DMS114 treated with DMSO at 0.1 percent for 48 hours (cell line): ENCODE measurements at regions not wholly inside any gene's neighbourhood (a gene's known extent, or its start where the extent isn't known, plus 50 kb on each side); places are given as distances from the start of the nearest gene placed in this dataset.
"Not testable (repeated sequence)": the region's sequence is repeated elsewhere in the genome, so short reads cannot be mapped to it uniquely, and the experiment has no call there.

Experiments used
- DNase-seq: peaks from one replicate; lab custom pipeline; 2025; ENCODE audit not compliant: unreplicated experiment; lab: John Stamatoyannopoulos, UW

DNA sequence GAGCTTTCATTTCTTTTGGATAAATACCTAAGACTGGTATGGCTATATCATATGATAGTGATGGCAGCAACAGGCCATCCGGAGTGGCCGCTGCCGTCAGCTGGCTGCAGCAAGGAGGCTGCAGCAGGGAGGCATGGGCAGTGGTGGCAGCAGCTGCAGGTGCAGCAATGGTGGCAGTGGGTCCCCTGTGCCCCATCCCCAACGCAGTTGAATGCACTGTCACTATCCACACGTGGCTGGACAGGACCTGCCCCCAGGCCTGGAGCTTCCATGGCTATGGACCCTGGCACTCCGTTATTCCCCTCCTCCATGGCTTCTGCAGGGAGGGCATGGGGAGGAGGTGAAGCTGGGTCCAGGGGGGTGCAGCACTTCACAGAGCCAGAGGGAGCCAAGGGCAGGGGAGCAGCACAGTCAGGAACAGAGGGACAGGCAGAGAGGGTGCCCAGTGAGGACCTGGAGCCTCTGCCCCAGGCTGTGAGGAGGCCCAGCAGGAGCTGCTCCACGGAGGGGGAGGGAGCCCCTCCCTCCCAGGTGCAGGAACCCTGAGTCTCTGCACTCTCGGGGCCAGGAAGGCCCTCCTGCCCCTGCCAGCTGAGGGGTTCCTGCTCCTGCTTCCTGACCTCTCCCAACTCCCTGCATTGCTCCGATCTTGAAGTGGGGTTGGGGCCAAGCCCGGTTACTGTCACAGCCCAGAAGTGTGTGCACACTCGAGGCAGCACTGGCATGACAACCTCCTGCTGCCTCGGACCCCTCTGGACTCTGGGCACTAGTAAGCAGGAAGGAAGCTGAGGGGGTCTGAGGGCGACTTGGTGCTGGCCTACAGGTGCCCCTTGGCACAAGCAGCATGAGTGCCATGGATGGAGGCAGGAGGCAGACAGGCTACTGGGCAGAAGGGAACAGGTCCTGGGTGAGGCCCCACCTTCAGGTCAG, 466.3 kb downstream of the GUCY1A2 start:
- DNase-seq, result no peak

- DNase-seq, result no peak
Measured at GRCh38 chr11:106552694-106553203, 465.5 kb downstream of the GUCY1A2 start.

GRCh38 chr11:106553304-106553703, 465.0 kb downstream of the GUCY1A2 start:
- no peak for DNase-seq

DNA sequence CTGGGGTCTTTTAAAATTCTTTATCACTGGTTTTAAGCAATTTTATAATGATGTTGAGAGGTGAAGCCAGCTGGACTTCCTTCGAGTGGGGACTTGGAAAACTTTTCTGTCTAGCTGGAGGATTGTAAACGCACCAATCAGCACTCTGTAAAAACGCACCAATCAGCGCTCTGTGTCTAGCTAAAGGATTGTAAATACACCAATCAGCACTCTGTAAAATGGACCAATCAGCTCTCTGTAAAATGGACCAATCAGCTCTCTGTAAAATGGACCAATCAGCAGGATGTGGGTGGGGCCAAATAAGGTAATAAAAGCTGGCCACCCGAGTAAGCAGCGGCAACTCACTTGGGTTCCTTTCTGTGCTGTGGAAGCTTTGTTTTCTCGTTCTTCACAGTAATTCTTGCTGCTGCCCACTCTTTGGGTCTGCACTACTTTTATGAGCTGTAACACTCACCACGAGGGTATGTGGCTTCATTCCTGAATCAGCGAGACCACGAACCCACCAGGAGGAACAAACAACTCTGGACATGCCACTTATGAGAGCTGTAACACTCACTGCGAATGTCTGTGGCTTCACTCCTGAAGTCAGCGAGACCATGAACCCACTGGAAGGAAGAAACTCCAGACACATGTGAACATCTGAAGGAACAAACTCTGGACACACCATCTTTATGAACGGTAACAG, 462.6 kb downstream of the GUCY1A2 start:
- DNase-seq, result not testable (repeated sequence)

DNA sequence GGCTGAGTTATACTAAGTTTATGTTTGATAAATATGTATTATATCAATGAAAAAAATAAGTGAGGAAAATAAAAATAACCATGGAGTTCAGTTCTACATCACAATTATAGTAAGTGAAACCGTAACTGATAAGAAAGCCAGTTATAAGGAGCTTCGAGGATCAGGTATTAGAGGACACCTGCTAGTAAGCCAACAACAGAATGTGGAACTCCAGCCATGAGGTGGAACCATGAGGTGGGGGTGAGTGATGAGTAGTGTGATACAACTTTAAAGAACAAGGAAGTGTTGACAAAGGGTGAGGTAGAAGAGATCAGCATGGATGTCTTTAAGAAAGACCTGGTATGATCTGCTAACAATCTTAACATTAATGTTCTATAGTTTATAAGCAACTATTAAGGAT, 452.9 kb downstream of the GUCY1A2 start:
- DNase-seq, result no peak

GRCh38 chr11:106568632-106569031, 449.6 kb downstream of the GUCY1A2 start:
- no peak for DNase-seq

GRCh38 chr11:106577384-106577783, 440.9 kb downstream of the GUCY1A2 start:
- DNase-seq, result not testable (repeated sequence)

DNA sequence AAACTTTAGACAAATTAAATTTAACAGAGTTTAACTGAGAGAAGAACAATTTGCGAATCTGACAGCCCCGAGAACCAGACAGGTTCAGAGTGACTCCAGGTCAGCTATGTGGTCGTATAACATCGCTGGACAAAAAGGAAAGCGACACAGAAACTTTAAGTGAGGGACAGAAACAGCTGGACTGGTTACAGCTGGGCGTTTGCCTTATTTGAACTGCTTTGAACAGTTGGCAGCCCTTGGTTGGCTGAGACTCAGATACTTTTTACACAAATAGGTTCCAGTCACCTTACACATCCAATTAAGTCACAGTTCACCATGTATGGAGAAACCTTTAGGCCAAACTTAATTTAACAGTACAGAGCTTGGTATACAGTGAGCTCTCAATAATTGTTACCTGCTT, 436.9 kb downstream of the GUCY1A2 start:
- no peak for DNase-seq

GRCh38 chr11:106585061-106585460, 433.2 kb downstream of the GUCY1A2 start:
- DNase-seq, result no peak

GRCh38 chr11:106594751-106595351, 423.4 kb downstream of the GUCY1A2 start:
- no peak for DNase-seq

GRCh38 chr11:106601684-106602297, 416.5 kb downstream of the GUCY1A2 start:
- DNase-seq, result no peak

DNA sequence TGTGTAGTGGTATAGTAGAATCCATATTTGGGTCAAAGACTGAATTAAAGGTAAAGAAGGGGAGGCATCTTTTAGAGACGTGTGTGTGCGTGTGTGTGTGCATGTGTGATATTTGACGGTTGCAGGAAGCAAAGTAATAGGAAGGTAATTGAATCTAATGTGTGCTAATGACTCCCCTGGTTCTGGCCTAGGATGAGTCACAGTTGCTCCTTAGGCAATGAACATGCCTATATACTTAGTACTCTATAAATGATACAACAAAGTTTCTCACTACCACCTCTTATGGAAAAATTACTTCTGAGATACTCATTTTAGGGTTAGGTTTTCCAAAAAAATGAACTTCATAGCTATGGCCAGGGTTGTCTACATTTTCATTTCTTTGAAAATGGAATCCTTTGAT, 409.6 kb downstream of the GUCY1A2 start:
- no peak for DNase-seq

DNA sequence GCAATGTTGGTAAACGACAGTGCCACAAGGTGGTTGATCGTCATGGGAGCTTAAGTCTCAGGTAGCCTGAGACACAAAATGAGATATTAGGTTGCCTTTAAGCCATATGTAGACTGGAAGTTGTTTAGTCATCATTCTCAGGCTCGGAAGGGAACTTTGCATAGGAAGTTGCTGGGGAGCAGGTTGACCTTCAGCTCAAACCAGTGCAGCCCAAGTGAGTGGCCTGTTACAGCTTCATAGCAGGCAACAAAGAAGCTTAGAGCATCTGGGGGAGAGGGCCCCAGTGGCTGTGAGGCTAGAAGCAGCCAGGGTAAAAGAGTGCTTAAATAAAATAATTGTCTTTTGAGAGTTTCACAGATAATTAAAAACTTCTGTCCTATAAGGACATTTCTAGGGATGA, 404.0 kb downstream of the GUCY1A2 start:
- DNase-seq, result no peak

- DNase-seq, result no peak
Measured at GRCh38 chr11:106619320-106619990, 398.8 kb downstream of the GUCY1A2 start.

- no peak for DNase-seq
Measured at GRCh38 chr11:106621484-106621883, 396.8 kb downstream of the GUCY1A2 start.
